SK-N-SH (cell line): ENCODE measurements at regions not wholly inside any gene's neighbourhood (a gene's known extent, or its start where the extent isn't known, plus 50 kb on each side); places are given as distances from the start of the nearest gene placed in this dataset.

Source experiments
- CTCF ChIP-seq: fragments of 200-600 bp; sonication (generic); IDR thresholded peaks from 2 replicates; pipeline ENCODE4 v1.6.1; 2017; ENCODE audit warnings: antibody characterized with exemption, mild to moderate bottlenecking, moderate library complexity
- EP300 ChIP-seq, 2 experiments: IDR thresholded peaks; 2 replicates each; pipeline versions ENCODE4 v1.4.0 to v1.6.1; 2012; ENCODE audit warnings: borderline replicate concordance in 1 of 2, low read depth in 1 of 2, low read length in 1 of 2
- EZH2phosphoT487 ChIP-seq: fragments of 200-600 bp; sonication (generic); IDR thresholded peaks from 2 replicates; pipeline ENCODE4 v1.6.1; 2017; ENCODE audit warnings: low read depth, mixed run types, mild to moderate bottlenecking, antibody characterized with exemption, moderate library complexity, borderline replicate concordance
- MAX ChIP-seq: IDR thresholded peaks from 2 replicates; pipeline ENCODE4 v1.4.0; 2012; ENCODE audit warnings: low read depth
- PBX3 ChIP-seq: IDR thresholded peaks from 2 replicates; pipeline ENCODE4; 2012
- POLR2AphosphoS5 ChIP-seq: IDR thresholded peaks from 2 replicates; pipeline ENCODE4 v1.6.1; 2012; ENCODE audit warnings: low read depth, low read length
- RAD21 ChIP-seq: IDR thresholded peaks from 2 replicates; pipeline ENCODE4 v1.6.1; 2012; ENCODE audit warnings: mild to moderate bottlenecking, low read length
- REST ChIP-seq: IDR thresholded peaks from 2 replicates; pipeline ENCODE4 v1.6.1; 2012; ENCODE audit warnings: mild to moderate bottlenecking, low read depth, low read length, moderate library complexity
- RFX5 ChIP-seq: IDR thresholded peaks from 2 replicates; pipeline ENCODE4 v1.6.1; 2012; ENCODE audit warnings: mild to moderate bottlenecking, improper control_type of control experiment, low read length

- TF ChIP-seq EZH2phosphoT487: no peak
- no peak for TF ChIP-seq PBX3
- no peak for TF ChIP-seq CTCF
- TF ChIP-seq RAD21: no peak
- no peak for TF ChIP-seq REST
- TF ChIP-seq RFX5: no peak
- no peak for TF ChIP-seq EP300 (IDR thresholded peaks at IDR 0.05; ENCODE audit: borderline replicate concordance in 1 of 2, low read depth in 1 of 2, low read length in 1 of 2)
- TF ChIP-seq POLR2AphosphoS5: no peak
- TF ChIP-seq MAX: no peak
Measured at GRCh38 chr15:70488941-70489848, 274.2 kb downstream of the UACA start.
